Esophagus squamous epithelium (tissue), 4 donors: ENCODE measurements at regions not wholly inside any gene's neighbourhood (a gene's known extent, or its start where the extent isn't known, plus 50 kb on each side); places are given as distances from the start of the nearest gene placed in this dataset.

Experiments
- CTCF ChIP-seq, 6 experiments: fragments of 450-650 bp in 4 of 6; fragments of 200-600 bp in 2 of 6; sonication (generic) in 2 of 6; IDR thresholded peaks; one replicate each; pipeline ENCODE4 v1.5.1; 2016 to 2019; ENCODE audit warnings: antibody characterized with exemption in 6 of 6, mild to moderate bottlenecking in 4 of 6, moderate library complexity in 4 of 6
- POLR2A ChIP-seq, 4 donors: fragments of 450-650 bp; IDR thresholded peaks; one replicate each; pipeline ENCODE4 v1.6.1; 2017; ENCODE audit warnings: antibody characterized with exemption in 4 of 4, mild to moderate bottlenecking in 4 of 4, moderate library complexity in 3 of 4

GRCh38 chr15:47932261-47932660 lies 188.5 kb upstream of the SLC24A5 start:
- TF ChIP-seq CTCF (IDR thresholded peaks at IDR 0.05) (no peak), POLR2A (IDR thresholded peaks at IDR 0.05) (no peak)
